HepG2 (cell line): ENCODE measurements at regions not wholly inside any gene's neighbourhood (a gene's known extent, or its start where the extent isn't known, plus 50 kb on each side); places are given as distances from the start of the nearest gene placed in this dataset.
"Not testable (repeated sequence)": the region's sequence is repeated elsewhere in the genome, so short reads cannot be mapped to it uniquely, and the experiment has no call there.

ENCODE experiments used
- CBX5 ChIP-seq: sonication (generic); formaldehyde crosslinking; IDR thresholded peaks from 2 replicates; pipeline ENCODE4 v1.4.0; 2020; ENCODE audit warnings: missing genetic modification reagents, borderline replicate concordance
- CTCF ChIP-seq: sonication (generic); formaldehyde crosslinking; IDR thresholded peaks from 2 replicates; pipeline ENCODE4 v1.5.0; 2020; ENCODE audit warnings: mild to moderate bottlenecking, missing genetic modification reagents, moderate library complexity
- NR0B2 ChIP-seq: sonication (generic); formaldehyde crosslinking; IDR thresholded peaks from 2 replicates; pipeline ENCODE4 v1.4.0; 2020; ENCODE audit warnings: mild to moderate bottlenecking, missing genetic modification reagents
- POLR2A ChIP-seq, 2 experiments: IDR thresholded peaks; 2 replicates each; pipeline ENCODE4 v1.6.1; 2011; ENCODE audit warnings: low read depth in 2 of 2, low read length in 2 of 2, mild to moderate bottlenecking in 1 of 2, moderate library complexity in 1 of 2; ENCODE audit not compliant: insufficient read depth in 1 of 2
- SMARCC2 ChIP-seq: fragments of 450-650 bp; IDR thresholded peaks from 2 replicates; pipeline ENCODE4 v1.6.1; 2017; ENCODE audit warnings: antibody characterized with exemption, mild to moderate bottlenecking
- ZBTB38 ChIP-seq: sonication (generic); formaldehyde crosslinking; IDR thresholded peaks from 2 replicates; pipeline ENCODE4 v1.5.1; 2020; ENCODE audit warnings: mild to moderate bottlenecking, missing genetic modification reagents
- ZNF205 ChIP-seq: IDR thresholded peaks from 2 replicates; pipeline ENCODE4 v1.6.1; 2018; ENCODE audit warnings: missing biosample characterization, missing genetic modification reagents
- ZSCAN12 ChIP-seq: sonication (generic); formaldehyde crosslinking; IDR thresholded peaks from 2 replicates; pipeline ENCODE4 v1.9.0; 2021; ENCODE audit warnings: mild to moderate bottlenecking, missing genetic modification reagents

- not testable (repeated sequence) for TF ChIP-seq ZNF205 (CRISPR knock-in tag); ZSCAN12 (CRISPR knock-in tag); NR0B2 (CRISPR knock-in tag); ZBTB38 (CRISPR knock-in tag); CBX5; POLR2A (IDR thresholded peaks at IDR 0.05; ENCODE audit: insufficient read depth in 1 of 2, low read depth in 2 of 2, low read length in 2 of 2); CTCF; SMARCC2
These were observed 52.3 kb downstream of the SEPTIN7 start for GRCh38 chr7:35853194-35853593.
